ENCODE measurements at regions not wholly inside any gene's neighbourhood (a gene's known extent, or its start where the extent isn't known, plus 50 kb on each side); places are given as distances from the start of the nearest gene placed in this dataset.
"Not testable (repeated sequence)": the region's sequence is repeated elsewhere in the genome, so short reads cannot be mapped to it uniquely, and the experiment has no call there.

GRCh38 chr13:48583859-48584311 lies 51.0 kb upstream of the RCBTB2 start:
- TF ChIP-seq CTCF (IDR thresholded peaks at IDR 0.05; ENCODE audit: unreplicated experiment): no peak
- Mint-ChIP-seq H3K27ac (no peak overlapping the region), H3K4me1 (peaks cover 27% of the 10 kb centered on the region), H3K36me3 (no peaks in the 10 kb centered on the region), H3K9me3 (peaks cover 7% of the 10 kb centered on the region), H3K27me3 (ENCODE audit: low read depth) (no peaks in the 10 kb centered on the region), H3K4me3 (no peak overlapping the region)
- no peak for DNase-seq (ENCODE audit: low spot score in 2 of 2, unreplicated experiment in 2 of 2)

- no peak overlapping the region for H3K4me3 Mint-ChIP-seq
- peaks cover 19% of the 10 kb centered on the region for H3K4me1 Mint-ChIP-seq
- H3K27me3 Mint-ChIP-seq (ENCODE audit: low read depth): no peaks in the 10 kb centered on the region
- H3K36me3 Mint-ChIP-seq: no peaks in the 10 kb centered on the region
- no peak for TF ChIP-seq CTCF (IDR thresholded peaks at IDR 0.05; ENCODE audit: unreplicated experiment)
- no peak for DNase-seq (ENCODE audit: low spot score in 2 of 2, unreplicated experiment in 2 of 2)
- H3K27ac Mint-ChIP-seq: peak overlapping the region; percentile 48
- peaks cover 7% of the 10 kb centered on the region for H3K9me3 Mint-ChIP-seq
These were observed 52.6 kb upstream of the RCBTB2 start for GRCh38 chr13:48585456-48585840.

GRCh38 chr13:48586591-48587103 lies 53.8 kb upstream of the RCBTB2 start:
- Mint-ChIP-seq H3K4me3 (no peak overlapping the region), H3K36me3 (no peaks in the 10 kb centered on the region), H3K27ac (peak overlapping the region; percentile 5), H3K27me3 (ENCODE audit: low read depth) (no peaks in the 10 kb centered on the region), H3K4me1 (peaks cover 22% of the 10 kb centered on the region), H3K9me3 (peaks cover 7% of the 10 kb centered on the region)
- no peak for TF ChIP-seq CTCF (IDR thresholded peaks at IDR 0.05; ENCODE audit: unreplicated experiment)
- no peak for DNase-seq (ENCODE audit: low spot score in 2 of 2, unreplicated experiment in 2 of 2)

- DNase-seq (ENCODE audit: low spot score in 2 of 2, unreplicated experiment in 2 of 2): no peak
- no peak for TF ChIP-seq CTCF (IDR thresholded peaks at IDR 0.05; ENCODE audit: unreplicated experiment)
- Mint-ChIP-seq H3K27ac (no peak overlapping the region), H3K4me3 (no peak overlapping the region), H3K4me1 (peaks cover 28% of the 10 kb centered on the region), H3K27me3 (ENCODE audit: low read depth) (no peaks in the 10 kb centered on the region), H3K9me3 (peaks cover 7% of the 10 kb centered on the region), H3K36me3 (no peaks in the 10 kb centered on the region)
These were observed 55.2 kb upstream of the RCBTB2 start for GRCh38 chr13:48588120-48588519.

GRCh38 chr13:48590141-48590901 lies 57.4 kb upstream of the RCBTB2 start:
- no peak for DNase-seq (ENCODE audit: low spot score in 2 of 2, unreplicated experiment in 2 of 2)
- Mint-ChIP-seq H3K4me1 (peaks cover 22% of the 10 kb centered on the region), H3K4me3 (no peak overlapping the region), H3K27me3 (ENCODE audit: low read depth) (no peaks in the 10 kb centered on the region), H3K36me3 (no peaks in the 10 kb centered on the region), H3K27ac (no peak overlapping the region), H3K9me3 (peaks cover 7% of the 10 kb centered on the region)
- TF ChIP-seq CTCF (IDR thresholded peaks at IDR 0.05; ENCODE audit: unreplicated experiment): no peak

GRCh38 chr13:48591124-48591872 lies 58.4 kb upstream of the RCBTB2 start:
- not testable (repeated sequence) for H3K36me3 Mint-ChIP-seq; H3K27ac Mint-ChIP-seq; H3K27me3 Mint-ChIP-seq (ENCODE audit: low read depth); H3K9me3 Mint-ChIP-seq; H3K4me3 Mint-ChIP-seq; DNase-seq (ENCODE audit: low spot score in 2 of 2, unreplicated experiment in 2 of 2)
- H3K4me1 Mint-ChIP-seq: peaks cover 16% of the 10 kb centered on the region
